ENCODE measurements at regions not wholly inside any gene's neighbourhood (a gene's known extent, or its start where the extent isn't known, plus 50 kb on each side); places are given as distances from the start of the nearest gene placed in this dataset.

DNA sequence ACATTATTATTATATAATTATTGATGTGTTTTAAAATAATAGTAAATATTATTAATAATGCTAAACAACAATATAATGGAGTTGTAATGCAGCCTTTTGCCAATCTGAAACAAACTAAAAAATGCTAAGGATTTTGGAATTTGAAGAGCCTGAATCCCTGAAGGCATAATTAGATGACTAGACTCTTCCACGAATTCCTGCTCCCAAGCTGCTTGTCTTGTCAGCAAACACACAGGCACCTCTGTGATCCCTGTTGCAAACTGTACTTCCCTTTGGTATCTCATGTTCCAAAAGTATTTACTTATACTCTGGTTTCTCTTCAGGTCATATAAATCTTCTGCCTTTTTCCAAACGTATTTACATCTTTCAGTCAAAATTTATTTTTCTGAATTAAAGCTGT lies 1862.4 kb downstream of the OLFM4 start:
- H3K36me3 ChIP-seq (ENCODE audit: control insufficient read depth in 2 of 2, insufficient read depth in 1 of 2, low read length in 2 of 2) = no peaks in the 10 kb centered on the region
- TF ChIP-seq ZSCAN30 (tag by site-specific recombination; IDR thresholded peaks at IDR 0.05) (no peak), ZNF747 (tag by site-specific recombination; IDR thresholded peaks at IDR 0.05) (no peak), ZNF510 (tag by site-specific recombination; IDR thresholded peaks at IDR 0.05; ENCODE audit: insufficient replicate concordance) (no peak), ZNF174 (tag by site-specific recombination; IDR thresholded peaks at IDR 0.05) (no peak), ZNF501 (tag by site-specific recombination; IDR thresholded peaks at IDR 0.05) (no peak), ZNF132 (tag by site-specific recombination; IDR thresholded peaks at IDR 0.05; ENCODE audit: borderline replicate concordance) (no peak), ZNF350 (tag by site-specific recombination; IDR thresholded peaks at IDR 0.05) (no peak), ZBTB21 (tag by site-specific recombination; IDR thresholded peaks at IDR 0.05) (no peak), ZNF600 (tag by site-specific recombination; IDR thresholded peaks at IDR 0.05) (no peak), ZFP37 (tag by site-specific recombination; IDR thresholded peaks at IDR 0.05) (no peak), WT1 (tag by site-specific recombination; IDR thresholded peaks at IDR 0.05) (no peak), SP3 (tag by site-specific recombination; IDR thresholded peaks at IDR 0.05) (no peak), ZNF530 (tag by site-specific recombination; IDR thresholded peaks at IDR 0.05; ENCODE audit: low read depth) (no peak), PBX3 (CRISPR knock-in tag; IDR thresholded peaks at IDR 0.05) (no peak), KLF9 (tag by site-specific recombination; IDR thresholded peaks at IDR 0.05; ENCODE audit: low read depth) (no peak), KLF1 (tag by site-specific recombination; IDR thresholded peaks at IDR 0.05) (no peak), ZBTB44 (tag by site-specific recombination; IDR thresholded peaks at IDR 0.05) (no peak), ZNF391 (tag by site-specific recombination; IDR thresholded peaks at IDR 0.05; ENCODE audit: borderline replicate concordance, low read depth) (no peak)
- TF ChIP-seq, protein P1, sequence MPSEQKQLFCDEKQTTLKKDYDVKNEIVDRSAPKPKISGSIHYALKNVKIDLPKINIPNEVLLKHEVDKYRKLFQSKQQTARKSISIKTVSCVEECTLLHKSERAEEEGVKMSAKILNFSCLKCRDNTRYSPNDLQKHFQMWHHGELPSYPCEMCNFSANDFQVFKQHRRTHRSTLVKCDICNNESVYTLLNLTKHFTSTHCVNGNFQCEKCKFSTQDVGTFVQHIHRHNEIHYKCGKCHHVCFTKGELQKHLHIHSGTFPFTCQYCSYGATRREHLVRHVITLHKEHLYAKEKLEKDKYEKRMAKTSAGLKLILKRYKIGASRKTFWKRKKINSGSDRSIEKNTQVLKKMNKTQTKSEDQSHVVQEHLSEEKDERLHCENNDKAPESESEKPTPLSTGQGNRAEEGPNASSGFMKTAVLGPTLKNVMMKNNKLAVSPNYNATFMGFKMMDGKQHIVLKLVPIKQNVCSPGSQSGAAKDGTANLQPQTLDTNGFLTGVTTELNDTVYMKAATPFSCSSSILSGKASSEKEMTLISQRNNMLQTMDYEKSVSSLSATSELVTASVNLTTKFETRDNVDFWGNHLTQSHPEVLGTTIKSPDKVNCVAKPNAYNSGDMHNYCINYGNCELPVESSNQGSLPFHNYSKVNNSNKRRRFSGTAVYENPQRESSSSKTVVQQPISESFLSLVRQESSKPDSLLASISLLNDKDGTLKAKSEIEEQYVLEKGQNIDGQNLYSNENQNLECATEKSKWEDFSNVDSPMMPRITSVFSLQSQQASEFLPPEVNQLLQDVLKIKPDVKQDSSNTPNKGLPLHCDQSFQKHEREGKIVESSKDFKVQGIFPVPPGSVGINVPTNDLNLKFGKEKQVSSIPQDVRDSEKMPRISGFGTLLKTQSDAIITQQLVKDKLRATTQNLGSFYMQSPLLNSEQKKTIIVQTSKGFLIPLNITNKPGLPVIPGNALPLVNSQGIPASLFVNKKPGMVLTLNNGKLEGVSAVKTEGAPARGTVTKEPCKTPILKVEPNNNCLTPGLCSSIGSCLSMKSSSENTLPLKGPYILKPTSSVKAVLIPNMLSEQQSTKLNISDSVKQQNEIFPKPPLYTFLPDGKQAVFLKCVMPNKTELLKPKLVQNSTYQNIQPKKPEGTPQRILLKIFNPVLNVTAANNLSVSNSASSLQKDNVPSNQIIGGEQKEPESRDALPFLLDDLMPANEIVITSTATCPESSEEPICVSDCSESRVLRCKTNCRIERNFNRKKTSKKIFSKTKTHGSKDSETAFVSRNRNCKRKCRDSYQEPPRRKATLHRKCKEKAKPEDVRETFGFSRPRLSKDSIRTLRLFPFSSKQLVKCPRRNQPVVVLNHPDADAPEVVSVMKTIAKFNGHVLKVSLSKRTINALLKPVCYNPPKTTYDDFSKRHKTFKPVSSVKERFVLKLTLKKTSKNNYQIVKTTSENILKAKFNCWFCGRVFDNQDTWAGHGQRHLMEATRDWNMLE (tag by site-specific recombination; conservative IDR thresholded peaks at IDR 0.05; ENCODE audit: low read depth) = no peak
- TF ChIP-seq, protein P2, sequence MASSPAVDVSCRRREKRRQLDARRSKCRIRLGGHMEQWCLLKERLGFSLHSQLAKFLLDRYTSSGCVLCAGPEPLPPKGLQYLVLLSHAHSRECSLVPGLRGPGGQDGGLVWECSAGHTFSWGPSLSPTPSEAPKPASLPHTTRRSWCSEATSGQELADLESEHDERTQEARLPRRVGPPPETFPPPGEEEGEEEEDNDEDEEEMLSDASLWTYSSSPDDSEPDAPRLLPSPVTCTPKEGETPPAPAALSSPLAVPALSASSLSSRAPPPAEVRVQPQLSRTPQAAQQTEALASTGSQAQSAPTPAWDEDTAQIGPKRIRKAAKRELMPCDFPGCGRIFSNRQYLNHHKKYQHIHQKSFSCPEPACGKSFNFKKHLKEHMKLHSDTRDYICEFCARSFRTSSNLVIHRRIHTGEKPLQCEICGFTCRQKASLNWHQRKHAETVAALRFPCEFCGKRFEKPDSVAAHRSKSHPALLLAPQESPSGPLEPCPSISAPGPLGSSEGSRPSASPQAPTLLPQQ (tag by site-specific recombination; IDR thresholded peaks at IDR 0.05) = no peak
- H3K27ac ChIP-seq (ENCODE audit: extremely low read depth, low read depth, low read length) = no peak overlapping the region
- POLR2A ChIA-PET = no interaction called here
- H3K9me3 ChIP-seq (ENCODE audit: control insufficient read depth, insufficient read depth, low read depth, low read length) = no peaks in the 10 kb centered on the region
- CTCF ChIA-PET = no interaction called here
- no peak overlapping the region for H3K4me3 ChIP-seq (ENCODE audit: low read depth, low read length)
- no peaks in the 10 kb centered on the region for H3K4me1 ChIP-seq (ENCODE audit: control insufficient read depth, insufficient read depth, low read length)
